Ureter (tissue), 1 donor: ENCODE measurements at regions not wholly inside any gene's neighbourhood (a gene's known extent, or its start where the extent isn't known, plus 50 kb on each side); places are given as distances from the start of the nearest gene placed in this dataset.

Experiments
- DNase-seq: peaks from one replicate; pipeline ENCODE4 v3.0.0-alpha.2; 2020; ENCODE audit warnings: low spot score
- donor health status: DM: yes; HTN: yes; CAD: no.

DNA sequence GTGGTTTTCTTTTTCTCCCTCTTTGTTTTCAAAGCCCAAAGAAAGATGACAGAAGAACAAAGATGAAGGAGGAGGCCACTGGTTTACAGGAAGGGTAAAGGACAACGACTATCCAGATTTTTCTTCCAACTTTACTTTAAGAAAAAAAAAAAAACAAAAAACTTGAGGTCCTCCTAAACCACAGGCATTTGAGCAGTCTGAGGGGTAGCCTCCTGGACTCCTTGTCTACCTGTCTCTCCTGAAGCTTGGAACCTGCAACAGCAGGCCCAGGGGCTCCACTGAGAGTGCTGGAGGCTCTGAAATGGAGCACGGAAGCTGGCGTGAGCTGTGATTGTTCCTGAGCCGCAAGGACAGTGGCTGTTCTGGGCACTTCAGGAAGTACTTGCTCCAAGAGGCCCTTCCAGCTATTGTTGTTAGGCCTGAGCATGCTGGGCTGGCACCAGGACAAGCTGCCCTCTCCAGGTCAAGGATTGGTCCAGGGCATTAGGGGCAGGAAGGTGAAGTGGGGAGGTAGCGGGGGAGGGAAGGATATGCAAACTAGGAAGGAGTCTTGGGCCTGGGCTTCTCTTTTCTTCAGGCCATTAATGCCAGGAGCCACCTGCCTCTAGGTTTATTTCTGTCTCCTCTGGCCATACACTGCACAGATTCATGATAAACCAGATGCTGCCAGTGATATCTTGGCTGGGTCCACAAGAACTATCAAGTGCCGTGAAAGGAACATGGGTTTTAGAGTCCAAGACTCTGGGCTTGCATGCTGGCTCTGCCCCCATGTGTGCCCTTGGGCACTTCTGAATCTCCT is 147.3 kb downstream of the CCDC34 start:
- no peak for DNase-seq

DNA sequence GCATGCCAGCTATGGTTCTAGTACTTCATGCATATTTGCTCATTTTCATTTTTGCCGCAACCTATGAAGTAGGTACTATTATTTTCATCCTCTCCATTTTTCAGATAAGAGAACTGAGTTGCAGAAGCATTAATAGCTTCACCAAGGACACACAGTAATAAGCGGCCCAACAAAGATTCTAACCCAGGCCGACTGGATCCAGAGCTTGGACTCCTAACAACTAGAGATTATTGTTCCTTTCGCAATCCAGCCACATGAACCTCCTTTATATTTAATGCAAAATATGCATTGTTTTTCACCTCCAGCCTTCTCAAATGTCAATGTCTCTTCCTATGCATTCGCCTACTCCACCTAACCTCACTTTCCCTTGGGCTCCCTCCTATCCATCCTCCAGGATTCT is 148.3 kb downstream of the CCDC34 start:
- no peak for DNase-seq

DNA sequence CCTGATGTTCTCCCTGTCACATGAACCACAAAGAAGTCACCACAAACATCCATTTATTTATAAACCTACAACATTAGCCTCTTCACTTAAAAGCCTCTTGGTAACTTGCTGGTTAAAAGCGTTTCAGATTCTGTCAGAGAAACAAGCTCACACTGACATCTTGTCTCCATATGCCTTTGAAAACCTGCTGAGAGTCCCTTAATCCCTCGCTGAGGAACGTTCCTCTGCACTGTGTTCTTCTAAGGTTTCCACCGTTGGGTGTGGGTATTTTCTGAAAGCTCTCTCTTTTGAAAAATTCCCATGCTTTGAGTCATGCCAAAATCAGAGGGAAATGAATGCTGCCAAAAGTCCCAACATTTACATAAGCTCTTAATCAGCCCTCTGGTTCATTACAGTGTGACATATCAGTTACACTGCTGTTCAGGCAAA is 149.8 kb downstream of the CCDC34 start:
- DNase-seq = no peak

DNA sequence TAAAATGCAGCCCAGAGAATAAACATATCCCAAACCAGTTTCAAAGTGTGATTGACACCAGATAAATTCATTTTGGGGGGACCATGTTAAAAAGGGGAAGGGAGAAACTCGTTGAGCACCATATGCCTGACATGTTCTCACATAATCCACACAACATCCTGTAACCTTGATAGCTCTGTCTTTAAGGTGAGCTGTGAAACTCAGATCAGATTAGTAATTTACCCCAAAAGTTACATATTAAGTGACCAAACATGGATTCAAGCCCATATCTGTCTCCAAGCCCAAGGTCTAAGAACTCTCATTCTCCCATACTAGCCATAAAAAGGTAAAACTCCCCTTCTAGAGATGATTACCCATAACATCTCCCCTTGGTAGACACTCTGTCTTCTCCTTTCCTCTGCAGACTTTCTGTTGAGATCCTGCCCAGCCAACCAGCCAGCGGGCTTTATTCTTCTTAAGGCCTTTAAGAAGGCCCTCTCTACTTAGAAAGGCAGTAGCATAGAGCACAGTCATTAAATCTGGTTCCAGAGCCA is 150.7 kb downstream of the CCDC34 start:
- no peak for DNase-seq

DNA sequence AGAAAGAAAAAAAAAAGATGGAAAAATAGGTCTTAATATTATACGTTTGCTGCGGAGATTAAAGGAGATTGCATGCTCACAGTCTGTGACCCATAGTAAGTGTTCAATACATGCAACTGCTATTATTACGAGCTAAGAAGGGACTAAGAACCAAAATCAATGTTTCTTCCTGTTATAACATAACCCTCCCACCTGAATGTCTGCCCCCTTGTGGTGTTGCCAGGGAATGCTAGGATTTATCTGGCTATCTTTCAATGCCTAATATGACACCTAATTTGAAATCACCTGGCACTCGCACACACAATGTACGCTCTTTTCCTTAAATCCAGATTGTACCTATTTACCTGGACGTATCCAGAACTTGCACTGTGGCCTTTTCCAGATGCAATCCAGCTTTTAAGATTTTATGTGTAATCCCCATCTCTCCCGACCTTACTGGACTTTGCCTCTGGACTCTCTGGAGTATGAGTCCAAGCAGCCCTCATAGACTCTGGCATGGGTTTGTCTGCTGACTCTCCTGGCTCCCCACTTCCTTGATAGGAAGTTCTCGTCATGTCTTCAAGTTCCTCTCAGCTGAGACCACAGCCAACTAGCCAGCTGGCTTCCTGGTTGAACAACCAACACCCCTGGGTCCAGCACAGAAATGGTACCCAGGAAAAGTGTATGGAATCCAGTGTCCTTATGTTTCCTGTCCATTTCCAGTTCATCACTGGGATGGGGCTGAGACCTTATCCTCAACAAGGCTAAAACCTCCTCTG is 151.5 kb downstream of the CCDC34 start:
- DNase-seq = no peak

DNA sequence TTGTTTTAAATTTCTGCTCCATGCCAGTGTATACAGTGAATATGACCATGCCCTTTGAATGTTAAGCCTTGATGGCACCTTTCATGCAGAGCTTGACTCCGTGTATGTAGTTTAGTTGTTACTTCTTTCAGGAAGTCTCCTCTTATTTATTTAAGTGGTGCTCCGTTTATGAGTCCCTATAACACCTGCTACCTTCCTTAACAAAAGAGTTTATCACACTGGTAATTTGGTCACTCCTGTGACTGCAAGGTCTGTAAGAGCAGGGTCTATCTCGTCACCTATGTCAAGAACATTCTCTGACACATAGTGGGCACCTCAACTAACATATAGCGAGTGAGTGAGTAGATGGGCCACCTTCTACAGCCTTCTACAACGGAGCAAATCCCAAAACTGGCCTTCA is 152.5 kb downstream of the CCDC34 start:
- DNase-seq = no peak

DNA sequence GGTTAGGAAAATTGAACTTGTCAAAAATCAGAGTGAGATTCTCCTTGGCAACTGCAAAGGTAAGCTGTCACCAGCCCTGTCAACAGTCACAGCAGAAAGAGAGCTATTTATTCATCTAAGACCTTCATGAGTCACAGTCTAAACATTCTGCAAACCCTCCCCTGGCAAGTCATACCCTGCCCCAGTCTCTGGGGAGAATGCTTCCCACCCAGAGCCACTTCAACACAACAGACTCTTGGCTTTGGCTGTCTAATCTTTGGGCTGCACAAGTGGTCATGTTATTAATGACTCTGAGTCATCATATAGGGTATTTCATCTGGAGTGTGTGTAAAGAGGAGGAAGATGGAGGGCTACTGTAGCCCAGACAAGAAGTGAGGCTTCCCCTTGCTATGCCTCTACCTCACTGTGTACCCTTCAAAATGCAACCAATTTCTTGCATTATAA is 153.4 kb downstream of the CCDC34 start:
- peak; percentile 62 for DNase-seq

DNA sequence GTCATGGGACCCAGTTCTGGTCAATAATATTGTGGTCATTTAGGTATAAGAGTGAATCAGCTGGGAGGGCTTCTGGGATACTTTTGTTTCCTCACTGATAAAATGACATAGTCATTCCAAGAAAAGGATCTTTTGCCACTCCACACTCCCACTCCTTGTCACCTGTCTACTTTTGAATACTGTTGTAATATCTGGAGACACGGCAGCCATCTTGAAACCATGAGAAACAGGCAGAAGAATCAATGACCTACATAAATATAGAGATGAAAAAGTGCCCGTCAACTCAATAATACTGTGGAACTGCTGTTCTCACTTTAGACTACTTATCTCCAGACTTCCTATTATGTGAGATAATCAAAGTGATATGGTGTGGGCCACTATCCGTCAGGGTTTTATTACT is 154.2 kb downstream of the CCDC34 start:
- no peak for DNase-seq

DNA sequence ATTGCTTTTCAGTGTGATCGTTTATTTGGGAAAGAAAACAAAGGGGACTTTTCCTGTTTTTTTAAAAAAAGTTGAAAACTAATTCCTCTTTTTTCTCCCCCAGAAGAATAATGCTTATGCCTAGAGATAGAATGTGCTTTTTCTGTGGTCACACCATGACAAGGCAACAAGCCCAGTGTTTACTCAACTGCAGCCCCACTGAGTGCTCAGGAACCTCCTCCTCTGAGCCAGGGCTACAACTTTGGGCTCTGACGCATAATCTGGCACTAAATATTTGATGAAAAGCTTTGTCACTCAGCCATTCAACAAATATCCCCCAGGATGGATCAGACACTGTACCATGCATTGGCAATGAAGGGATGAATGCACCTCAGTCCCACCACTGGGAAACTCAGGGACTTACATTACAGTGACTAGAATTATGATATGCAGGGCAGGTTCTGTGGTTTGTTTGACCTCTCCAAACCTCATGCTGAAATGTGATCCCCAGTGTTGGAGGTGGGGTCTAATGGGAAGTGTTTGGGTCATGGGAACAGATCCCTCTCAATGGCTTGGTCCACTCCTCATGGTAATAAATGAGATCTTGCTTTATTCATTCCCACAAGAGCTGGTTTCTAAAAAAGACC is 155.9 kb downstream of the CCDC34 start:
- DNase-seq = no peak

DNA sequence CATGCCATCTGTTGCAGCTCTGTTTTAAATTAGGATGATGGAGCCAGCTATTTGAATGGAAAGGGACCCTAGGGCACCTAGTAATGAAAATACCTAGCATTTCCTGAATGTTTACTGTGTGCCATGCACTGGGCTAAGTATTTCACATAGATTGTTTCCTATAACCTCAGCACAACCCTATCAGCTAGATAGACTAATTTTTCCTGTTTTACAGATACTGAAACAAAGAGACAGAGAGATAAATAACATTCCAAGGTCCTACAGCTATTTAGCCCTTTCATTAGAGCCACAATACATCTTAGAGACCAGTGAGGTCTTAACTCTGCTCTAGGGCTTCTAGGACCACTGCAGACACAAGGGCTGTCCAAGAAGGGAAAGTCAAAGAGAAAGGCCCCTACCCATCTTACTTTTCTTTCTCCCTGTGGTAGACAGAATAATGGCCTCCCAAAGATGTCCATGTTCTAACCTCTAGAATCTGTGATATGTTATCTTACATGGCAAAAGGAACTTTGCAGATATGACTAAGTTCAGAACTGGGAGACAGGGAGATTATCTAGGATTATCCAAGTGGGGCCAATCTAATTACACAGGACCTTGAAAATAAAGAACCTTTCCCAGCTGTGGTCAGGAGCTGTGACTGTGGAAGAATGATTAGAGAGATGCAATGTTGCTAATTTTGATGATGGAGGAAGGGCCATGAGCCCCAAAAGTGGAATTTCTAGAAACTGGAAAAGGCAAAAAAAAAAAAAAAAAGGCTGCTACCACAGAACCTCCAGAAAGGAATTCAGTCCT is 157.0 kb downstream of the CCDC34 start:
- DNase-seq = no peak

DNA sequence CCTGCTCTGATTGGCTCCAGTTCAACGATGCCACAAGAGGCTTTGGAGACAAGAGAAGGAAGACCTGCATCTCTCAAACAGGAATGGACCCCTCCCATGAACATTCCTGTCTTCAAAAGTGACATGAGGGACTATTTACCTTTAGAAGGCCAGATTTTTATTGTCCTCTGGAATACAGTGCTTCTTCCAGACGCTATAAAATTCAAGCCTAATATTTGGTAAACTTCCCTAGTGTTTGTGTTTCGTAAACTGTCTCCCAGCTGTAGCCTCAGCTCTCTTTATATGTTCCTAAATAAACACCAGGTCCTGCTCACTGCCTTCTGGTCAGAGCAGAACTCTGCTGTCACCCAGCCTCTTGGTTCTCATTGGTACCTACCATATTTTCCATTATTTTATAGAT is 157.8 kb downstream of the CCDC34 start:
- DNase-seq = no peak

DNA sequence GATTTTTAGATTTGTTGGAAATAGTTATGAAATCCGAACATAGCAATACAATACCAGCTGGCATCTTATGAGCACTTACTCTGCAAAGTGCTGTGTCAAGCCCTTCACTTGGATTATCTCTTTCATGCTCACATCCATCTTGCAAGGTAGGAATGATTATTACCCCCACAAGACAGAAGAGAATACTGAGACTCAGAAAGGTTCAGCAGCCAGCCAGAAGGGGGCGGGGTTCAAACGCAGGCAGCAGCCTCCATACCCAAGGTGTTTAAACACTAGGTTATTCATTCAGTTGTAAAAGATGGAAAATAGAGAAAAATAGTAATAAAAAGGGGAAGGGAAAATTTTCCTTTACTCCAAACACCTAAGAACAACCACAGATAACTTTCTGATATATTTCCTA is 158.5 kb downstream of the CCDC34 start:
- no peak for DNase-seq

DNA sequence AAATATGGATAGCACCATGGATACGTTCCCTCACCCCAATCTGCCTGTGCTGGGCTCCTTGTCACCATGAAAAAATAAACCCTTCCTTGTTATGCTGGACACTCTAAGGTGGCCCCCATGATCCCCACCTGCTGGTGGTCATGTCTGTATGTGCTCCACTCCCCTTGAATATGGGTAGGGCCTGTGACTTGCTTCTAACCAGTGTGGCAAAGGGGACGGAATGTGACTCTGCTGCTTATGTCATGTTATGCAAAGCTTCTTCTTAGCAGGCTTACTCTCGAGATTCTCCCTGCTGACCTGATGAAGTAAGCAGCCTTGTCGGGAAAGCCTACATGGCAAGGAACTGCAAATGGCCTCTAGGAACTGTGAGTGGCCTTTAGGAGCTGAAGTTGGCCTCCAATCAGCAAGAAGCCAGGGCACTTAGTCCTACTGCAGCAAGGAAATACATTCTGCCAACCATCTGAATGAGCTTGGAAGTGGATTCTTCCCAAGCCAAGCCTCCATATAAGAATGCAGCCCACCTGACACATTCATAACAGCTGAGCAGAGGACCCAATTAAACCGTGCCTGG is 159.9 kb downstream of the CCDC34 start:
- DNase-seq = no peak

DNA sequence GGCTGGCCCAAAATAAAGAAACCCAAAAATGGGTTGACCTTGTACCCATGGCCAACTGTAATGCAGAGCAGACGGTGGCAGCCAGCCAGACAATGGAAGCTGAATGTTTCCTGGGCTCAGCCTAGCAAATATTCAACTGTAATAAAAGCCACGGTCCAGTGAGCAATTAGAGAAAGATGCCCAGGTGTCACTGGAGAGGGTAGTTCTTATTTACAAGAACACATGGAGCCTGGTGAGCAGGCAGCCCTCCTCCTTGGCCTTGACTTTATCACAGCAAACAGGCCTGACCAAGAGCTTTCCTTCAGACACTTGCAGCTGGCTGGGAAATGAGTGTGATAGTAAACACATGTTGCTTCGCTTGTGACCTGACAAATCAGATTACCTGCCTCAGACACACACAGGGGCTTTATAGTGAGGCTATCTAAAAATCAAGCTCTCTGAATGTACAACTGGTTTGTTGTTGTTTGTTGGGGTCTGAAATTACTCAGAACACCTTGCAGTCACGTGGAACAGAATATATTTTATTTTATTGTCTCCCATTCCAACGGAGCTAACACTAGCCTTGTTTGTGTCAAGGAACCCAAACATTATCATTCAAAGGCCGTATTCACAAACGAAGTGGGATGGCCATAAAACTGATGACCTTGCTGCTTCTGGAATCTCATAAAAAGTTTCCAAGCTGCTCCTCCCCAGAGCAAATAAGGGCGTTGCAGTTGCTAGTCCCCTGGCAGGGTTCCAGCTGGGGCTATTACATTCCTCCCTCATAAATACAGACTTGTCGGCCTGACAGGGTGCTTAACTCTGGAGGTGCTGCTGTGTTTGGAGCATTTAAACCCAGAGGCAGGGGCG is 161.1 kb downstream of the BBOX1 start:
- peak; percentile 91 for DNase-seq

DNA sequence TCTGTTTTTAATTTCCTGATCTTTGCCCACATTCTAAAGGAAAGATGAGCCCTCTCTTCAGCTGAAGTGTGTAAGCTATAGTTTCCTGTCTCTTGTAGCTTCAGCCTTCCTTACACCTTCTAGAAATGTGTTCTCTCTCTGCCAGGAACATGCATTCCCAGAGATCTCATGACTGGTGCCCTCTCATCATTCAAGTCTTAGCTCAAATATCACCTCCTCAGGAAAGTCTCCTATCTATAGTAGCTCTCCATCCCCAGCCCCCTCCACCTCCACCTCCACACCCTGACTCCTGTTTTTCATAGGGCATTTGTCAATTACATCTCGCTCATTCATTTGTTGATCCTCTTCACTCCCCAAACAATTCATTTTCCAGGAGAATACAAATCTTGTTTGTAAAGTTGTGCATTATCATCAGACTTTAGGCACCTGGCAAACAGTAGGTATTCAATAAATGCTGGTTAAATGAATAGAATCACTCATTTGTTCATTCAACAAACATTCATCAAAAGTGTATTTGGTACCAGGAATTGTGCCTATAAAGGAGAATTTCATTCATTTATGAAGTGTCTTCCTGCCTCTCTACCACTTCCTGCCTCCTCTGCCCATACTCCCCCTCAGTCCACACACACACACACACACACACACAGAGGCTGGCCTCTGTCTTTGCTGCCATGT is 160.3 kb downstream of the BBOX1 start:
- no peak for DNase-seq

DNA sequence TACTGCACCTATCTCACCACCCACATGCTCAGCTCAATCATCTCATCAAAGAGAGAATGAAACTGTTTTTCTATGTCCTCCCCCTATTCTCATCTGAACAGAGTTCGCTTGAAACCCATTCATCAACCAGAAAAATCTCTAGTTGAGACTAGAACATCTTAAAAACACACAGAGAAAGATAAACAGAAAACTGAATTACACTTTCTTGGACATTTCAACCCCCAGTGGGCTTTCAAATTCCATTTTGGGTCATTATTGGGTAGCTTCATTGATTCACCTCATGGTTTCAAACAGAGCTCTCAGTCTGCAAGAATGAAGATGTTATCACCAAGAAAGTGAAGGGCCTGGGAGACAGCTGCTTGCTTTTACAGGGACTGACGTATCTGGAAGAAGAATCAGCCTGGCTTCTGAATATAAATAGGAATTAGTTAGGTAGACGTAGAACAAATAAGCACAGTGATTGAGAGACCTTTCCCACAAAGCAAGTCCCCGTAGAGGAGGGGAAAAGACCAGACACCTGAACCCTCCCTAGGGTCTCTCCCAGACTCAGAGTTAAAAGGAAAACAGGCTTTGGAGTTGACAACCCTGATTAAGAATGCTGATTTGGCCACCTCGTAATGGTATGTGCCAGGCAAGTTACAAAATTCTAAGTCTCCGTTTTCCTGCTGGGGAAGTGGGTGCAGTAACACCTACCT is 155.7 kb downstream of the BBOX1 start:
- DNase-seq = no peak

DNA sequence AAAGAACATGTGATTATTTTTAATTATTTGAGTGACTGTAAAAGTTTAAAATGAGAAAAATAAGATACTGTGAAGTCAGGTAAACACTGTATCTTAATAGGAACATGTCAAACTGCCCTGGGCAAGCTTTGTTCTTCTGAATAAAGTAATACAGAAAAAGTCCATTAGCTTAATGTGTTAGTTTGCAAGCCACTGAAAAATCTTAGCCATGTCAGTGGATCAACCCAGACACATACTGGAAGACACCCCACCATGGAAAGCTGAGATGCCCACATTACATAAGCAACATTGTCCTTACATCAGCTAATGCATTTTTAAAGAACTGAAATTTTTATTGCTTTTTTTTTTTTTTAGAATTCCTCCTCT is 155.2 kb downstream of the BBOX1 start:
- DNase-seq = no peak

DNA sequence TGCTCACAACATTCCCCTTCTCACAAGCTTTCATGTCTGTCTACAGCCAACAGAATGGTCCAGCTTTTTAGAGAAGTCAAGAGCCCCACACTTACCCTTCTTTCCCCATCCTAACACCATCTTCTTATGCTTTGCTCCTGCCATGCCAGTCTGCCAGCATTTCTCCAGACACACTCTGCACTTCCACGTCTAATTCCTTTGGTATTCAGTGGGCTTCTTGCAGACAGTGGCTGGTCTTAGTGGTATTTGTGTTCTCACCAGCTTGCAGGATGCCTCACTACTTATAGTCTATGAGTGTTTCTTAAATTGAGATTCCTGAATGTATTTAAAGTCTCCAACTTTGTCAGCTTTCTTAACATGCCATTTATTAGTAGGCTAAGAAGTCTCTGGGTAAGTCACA is 154.4 kb downstream of the BBOX1 start:
- DNase-seq = no peak
